HepG2 (cell line): ENCODE measurements at regions not wholly inside any gene's neighbourhood (a gene's known extent, or its start where the extent isn't known, plus 50 kb on each side); places are given as distances from the start of the nearest gene placed in this dataset.

ENCODE experiments used
- ATF3 ChIP-seq: sonication (generic); formaldehyde crosslinking; IDR thresholded peaks from 2 replicates; pipeline ENCODE4 v1.4.0; 2020; ENCODE audit warnings: missing genetic modification reagents
- CTCF ChIP-seq: sonication (generic); formaldehyde crosslinking; IDR thresholded peaks from 2 replicates; pipeline ENCODE4 v1.5.0; 2020; ENCODE audit warnings: mild to moderate bottlenecking, missing genetic modification reagents, moderate library complexity
- FOXM1 ChIP-seq: sonication (generic); formaldehyde crosslinking; IDR thresholded peaks from 2 replicates; pipeline ENCODE4 v1.5.0; 2020; ENCODE audit warnings: missing genetic modification reagents
- FOXO1 ChIP-seq: sonication (generic); formaldehyde crosslinking; IDR thresholded peaks from 2 replicates; pipeline ENCODE4 v1.4.0; 2020; ENCODE audit warnings: missing genetic modification reagents
- HDAC2 ChIP-seq: sonication (generic); formaldehyde crosslinking; IDR thresholded peaks from 2 replicates; pipeline ENCODE4 v1.4.0; 2020; ENCODE audit warnings: missing genetic modification reagents
- JUND ChIP-seq: sonication (generic); formaldehyde crosslinking; IDR thresholded peaks from 2 replicates; pipeline ENCODE4 v1.8.0; 2022; ENCODE audit warnings: mild to moderate bottlenecking, missing genetic modification reagents
- KLF9 ChIP-seq: IDR thresholded peaks from 2 replicates; pipeline ENCODE4 v1.6.1; 2016; ENCODE audit warnings: low read depth
- POLR2A ChIP-seq, 2 experiments: IDR thresholded peaks; 2 replicates each; pipeline ENCODE4 v1.6.1; 2011; ENCODE audit warnings: low read depth in 2 of 2, low read length in 2 of 2, mild to moderate bottlenecking in 1 of 2, moderate library complexity in 1 of 2; ENCODE audit not compliant: insufficient read depth in 1 of 2
- POLR2AphosphoS5 ChIP-seq: IDR thresholded peaks from 2 replicates; pipeline ENCODE4 v1.6.1; 2012; ENCODE audit warnings: low read depth, low read length
- SAFB2 ChIP-seq: sonication (generic); formaldehyde crosslinking; IDR thresholded peaks from 2 replicates; pipeline ENCODE4 v1.5.1; 2020; ENCODE audit warnings: missing genetic modification reagents, low read depth, mild to moderate bottlenecking, borderline replicate concordance
- U2AF2 ChIP-seq: fragments of 200-400 bp; formaldehyde crosslinking; IDR thresholded peaks from 2 replicates; pipeline ENCODE4 v1.6.1; 2017; ENCODE audit warnings: low read depth, mild to moderate bottlenecking, low read length
- ZEB1 ChIP-seq: IDR thresholded peaks from 2 replicates; pipeline ENCODE4 v1.6.1; 2012; ENCODE audit warnings: mild to moderate bottlenecking, low read depth, inconsistent platforms; ENCODE audit not compliant: insufficient replicate concordance
- ZIK1 ChIP-seq: sonication (generic); formaldehyde crosslinking; IDR thresholded peaks from 2 replicates; pipeline ENCODE4 v1.5.0; 2020; ENCODE audit warnings: mild to moderate bottlenecking, low read depth, missing genetic modification reagents, borderline replicate concordance
- ZNF549 ChIP-seq: sonication (generic); formaldehyde crosslinking; IDR thresholded peaks from 2 replicates; pipeline ENCODE4 v1.5.0; 2020; ENCODE audit warnings: missing genetic modification reagents

- TF ChIP-seq POLR2AphosphoS5 = no peak
- TF ChIP-seq SAFB2 = no peak
- no peak for TF ChIP-seq ZEB1
- TF ChIP-seq U2AF2 = no peak
- TF ChIP-seq POLR2A (IDR thresholded peaks at IDR 0.05; ENCODE audit: insufficient read depth in 1 of 2, low read depth in 2 of 2, low read length in 2 of 2) = no peak
- no peak for TF ChIP-seq JUND (CRISPR knock-in tag)
- TF ChIP-seq CTCF (CRISPR knock-in tag) = no peak
- no peak for TF ChIP-seq FOXO1 (CRISPR knock-in tag)
- TF ChIP-seq HDAC2 (CRISPR knock-in tag) = no peak
- no peak for TF ChIP-seq FOXM1 (CRISPR knock-in tag)
- no peak for TF ChIP-seq KLF9
- TF ChIP-seq ATF3 (CRISPR knock-in tag) = no peak
- TF ChIP-seq ZIK1 (CRISPR knock-in tag) = no peak
- TF ChIP-seq ZNF549 (CRISPR knock-in tag) = no peak
Measured at GRCh38 chr9:19903076-19903475, 114.2 kb upstream of the SLC24A2 start.
